Upper lobe of left lung (tissue), 4 donors: ENCODE measurements at regions not wholly inside any gene's neighbourhood (a gene's known extent, or its start where the extent isn't known, plus 50 kb on each side); places are given as distances from the start of the nearest gene placed in this dataset.

Experiments used
- CTCF ChIP-seq, 6 experiments: fragments of 450-650 bp in 4 of 6; fragments of 200-600 bp in 2 of 6; sonication (generic) in 2 of 6; IDR thresholded peaks; one replicate each; pipeline ENCODE4 v1.5.1; 2016 to 2019; ENCODE audit warnings: antibody characterized with exemption in 6 of 6
- EP300 ChIP-seq, 4 donors: sonication (generic); formaldehyde crosslinking; IDR thresholded peaks; one replicate each; pipeline ENCODE4 v1.5.1; 2017; ENCODE audit warnings: antibody characterized with exemption in 4 of 4, control low read depth in 2 of 4
- POLR2A ChIP-seq, 4 donors: fragments of 450-650 bp; IDR thresholded peaks; one replicate each; pipeline ENCODE4 v1.5.1; 2016 to 2017; ENCODE audit warnings: antibody characterized with exemption in 4 of 4, mild to moderate bottlenecking in 2 of 4
- POLR2AphosphoS5 ChIP-seq, 2 donors: sonication (generic); formaldehyde crosslinking; IDR thresholded peaks; one replicate each; pipeline ENCODE4 v1.5.1; 2017; ENCODE audit warnings: antibody characterized with exemption in 2 of 2

- TF ChIP-seq CTCF (IDR thresholded peaks at IDR 0.05) (no peak), EP300 (IDR thresholded peaks at IDR 0.05) (no peak), POLR2A (IDR thresholded peaks at IDR 0.05) (no peak), POLR2AphosphoS5 (IDR thresholded peaks at IDR 0.05) (no peak)
These were observed 819.7 kb upstream of the ALCAM start for GRCh38 chr3:104547031-104547430.
